ENCODE measurements at regions not wholly inside any gene's neighbourhood (a gene's known extent, or its start where the extent isn't known, plus 50 kb on each side); places are given as distances from the start of the nearest gene placed in this dataset.

GRCh38 chr12:24125280-24125679, 175.8 kb upstream of the SOX5 start:
- Histone ChIP-seq H3K27me3 (ENCODE audit: control insufficient read depth, insufficient read depth, low read length) (no peaks in the 10 kb centered on the region), H3K4me1 (ENCODE audit: control insufficient read depth, insufficient read depth, low read length) (no peaks in the 10 kb centered on the region), H3K27ac (ENCODE audit: low read depth, low read length) (no peak overlapping the region), H3K4me3 (ENCODE audit: low read length) (no peak overlapping the region), H3K36me3 (ENCODE audit: control insufficient read depth, insufficient read depth, low read length) (no peaks in the 10 kb centered on the region), H3K9ac (ENCODE audit: low read length) (no peak overlapping the region)

- Histone ChIP-seq H3K4me3 (ENCODE audit: low read length) (no peak overlapping the region), H3K27ac (ENCODE audit: low read depth, low read length) (no peak overlapping the region), H3K9ac (ENCODE audit: low read length) (no peak overlapping the region), H3K27me3 (ENCODE audit: control insufficient read depth, insufficient read depth, low read length) (no peaks in the 10 kb centered on the region), H3K36me3 (ENCODE audit: control insufficient read depth, insufficient read depth, low read length) (no peaks in the 10 kb centered on the region), H3K4me1 (ENCODE audit: control insufficient read depth, insufficient read depth, low read length) (no peaks in the 10 kb centered on the region)
Measured at GRCh38 chr12:24121911-24122310, 172.4 kb upstream of the SOX5 start.

GRCh38 chr12:24118668-24119067, 169.2 kb upstream of the SOX5 start:
- H3K9ac ChIP-seq (ENCODE audit: low read length) = no peak overlapping the region
- no peaks in the 10 kb centered on the region for H3K4me1 ChIP-seq (ENCODE audit: control insufficient read depth, insufficient read depth, low read length)
- H3K4me3 ChIP-seq (ENCODE audit: low read length) = no peak overlapping the region
- H3K27ac ChIP-seq (ENCODE audit: low read depth, low read length) = no peak overlapping the region
- H3K27me3 ChIP-seq (ENCODE audit: control insufficient read depth, insufficient read depth, low read length) = no peaks in the 10 kb centered on the region
- H3K36me3 ChIP-seq (ENCODE audit: control insufficient read depth, insufficient read depth, low read length) = no peaks in the 10 kb centered on the region

- H3K4me3 ChIP-seq (ENCODE audit: low read length) = no peak overlapping the region
- no peaks in the 10 kb centered on the region for H3K36me3 ChIP-seq (ENCODE audit: control insufficient read depth, insufficient read depth, low read length)
- H3K27ac ChIP-seq (ENCODE audit: low read depth, low read length) = no peak overlapping the region
- no peak overlapping the region for H3K9ac ChIP-seq (ENCODE audit: low read length)
- H3K4me1 ChIP-seq (ENCODE audit: control insufficient read depth, insufficient read depth, low read length) = no peaks in the 10 kb centered on the region
- no peaks in the 10 kb centered on the region for H3K27me3 ChIP-seq (ENCODE audit: control insufficient read depth, insufficient read depth, low read length)
Measured at GRCh38 chr12:24116548-24116947, 167.1 kb upstream of the SOX5 start.

- Histone ChIP-seq H3K27me3 (ENCODE audit: control insufficient read depth, insufficient read depth, low read length) (no peaks in the 10 kb centered on the region), H3K9ac (ENCODE audit: low read length) (no peak overlapping the region), H3K27ac (ENCODE audit: low read depth, low read length) (no peak overlapping the region), H3K36me3 (ENCODE audit: control insufficient read depth, insufficient read depth, low read length) (no peaks in the 10 kb centered on the region), H3K4me1 (ENCODE audit: control insufficient read depth, insufficient read depth, low read length) (no peaks in the 10 kb centered on the region), H3K4me3 (ENCODE audit: low read length) (no peak overlapping the region)
Measured at GRCh38 chr12:24113701-24114100, 164.2 kb upstream of the SOX5 start.

GRCh38 chr12:24111616-24112015, 162.1 kb upstream of the SOX5 start:
- H3K36me3 ChIP-seq (ENCODE audit: control insufficient read depth, insufficient read depth, low read length) = no peaks in the 10 kb centered on the region
- H3K4me1 ChIP-seq (ENCODE audit: control insufficient read depth, insufficient read depth, low read length) = no peaks in the 10 kb centered on the region
- H3K27ac ChIP-seq (ENCODE audit: low read depth, low read length) = no peak overlapping the region
- H3K9ac ChIP-seq (ENCODE audit: low read length) = no peak overlapping the region
- no peak overlapping the region for H3K4me3 ChIP-seq (ENCODE audit: low read length)
- H3K27me3 ChIP-seq (ENCODE audit: control insufficient read depth, insufficient read depth, low read length) = no peaks in the 10 kb centered on the region

- Histone ChIP-seq H3K4me1 (ENCODE audit: control insufficient read depth, insufficient read depth, low read length) (no peaks in the 10 kb centered on the region), H3K27ac (ENCODE audit: low read depth, low read length) (no peak overlapping the region), H3K4me3 (ENCODE audit: low read length) (no peak overlapping the region), H3K9ac (ENCODE audit: low read length) (no peak overlapping the region), H3K27me3 (ENCODE audit: control insufficient read depth, insufficient read depth, low read length) (no peaks in the 10 kb centered on the region), H3K36me3 (ENCODE audit: control insufficient read depth, insufficient read depth, low read length) (no peaks in the 10 kb centered on the region)
Measured at GRCh38 chr12:24111086-24111485, 161.6 kb upstream of the SOX5 start.

GRCh38 chr12:24109381-24110039, 160.0 kb upstream of the SOX5 start:
- H3K36me3 ChIP-seq (ENCODE audit: control insufficient read depth, insufficient read depth, low read length) = no peaks in the 10 kb centered on the region
- no peaks in the 10 kb centered on the region for H3K27me3 ChIP-seq (ENCODE audit: control insufficient read depth, insufficient read depth, low read length)
- no peak overlapping the region for H3K27ac ChIP-seq (ENCODE audit: low read depth, low read length)
- H3K4me3 ChIP-seq (ENCODE audit: low read length) = no peak overlapping the region
- H3K9ac ChIP-seq (ENCODE audit: low read length) = no peak overlapping the region
- no peaks in the 10 kb centered on the region for H3K4me1 ChIP-seq (ENCODE audit: control insufficient read depth, insufficient read depth, low read length)

- Histone ChIP-seq H3K27ac (ENCODE audit: low read depth, low read length) (no peak overlapping the region), H3K36me3 (ENCODE audit: control insufficient read depth, insufficient read depth, low read length) (no peaks in the 10 kb centered on the region), H3K4me1 (ENCODE audit: control insufficient read depth, insufficient read depth, low read length) (no peaks in the 10 kb centered on the region), H3K4me3 (ENCODE audit: low read length) (no peak overlapping the region), H3K9ac (ENCODE audit: low read length) (no peak overlapping the region), H3K27me3 (ENCODE audit: control insufficient read depth, insufficient read depth, low read length) (no peaks in the 10 kb centered on the region)
Measured at GRCh38 chr12:24102676-24103075, 153.2 kb upstream of the SOX5 start.

- Histone ChIP-seq H3K4me1 (ENCODE audit: control insufficient read depth, insufficient read depth, low read length) (no peaks in the 10 kb centered on the region), H3K27me3 (ENCODE audit: control insufficient read depth, insufficient read depth, low read length) (no peaks in the 10 kb centered on the region), H3K27ac (ENCODE audit: low read depth, low read length) (no peak overlapping the region), H3K36me3 (ENCODE audit: control insufficient read depth, insufficient read depth, low read length) (no peaks in the 10 kb centered on the region), H3K9ac (ENCODE audit: low read length) (no peak overlapping the region), H3K4me3 (ENCODE audit: low read length) (no peak overlapping the region)
Measured at GRCh38 chr12:24099576-24099975, 150.1 kb upstream of the SOX5 start.

- no peak overlapping the region for H3K27ac ChIP-seq (ENCODE audit: low read depth, low read length)
- H3K4me3 ChIP-seq (ENCODE audit: low read length) = no peak overlapping the region
- H3K27me3 ChIP-seq (ENCODE audit: control insufficient read depth, insufficient read depth, low read length) = no peaks in the 10 kb centered on the region
- H3K9ac ChIP-seq (ENCODE audit: low read length) = no peak overlapping the region
- no peaks in the 10 kb centered on the region for H3K36me3 ChIP-seq (ENCODE audit: control insufficient read depth, insufficient read depth, low read length)
- H3K4me1 ChIP-seq (ENCODE audit: control insufficient read depth, insufficient read depth, low read length) = no peaks in the 10 kb centered on the region
Measured at GRCh38 chr12:24095245-24095644, 145.8 kb upstream of the SOX5 start.

GRCh38 chr12:24089510-24089890, 140.0 kb upstream of the SOX5 start:
- H3K9ac ChIP-seq (ENCODE audit: low read length) = no peak overlapping the region
- no peaks in the 10 kb centered on the region for H3K36me3 ChIP-seq (ENCODE audit: control insufficient read depth, insufficient read depth, low read length)
- H3K27me3 ChIP-seq (ENCODE audit: control insufficient read depth, insufficient read depth, low read length) = no peaks in the 10 kb centered on the region
- H3K27ac ChIP-seq (ENCODE audit: low read depth, low read length) = no peak overlapping the region
- no peak overlapping the region for H3K4me3 ChIP-seq (ENCODE audit: low read length)
- no peaks in the 10 kb centered on the region for H3K4me1 ChIP-seq (ENCODE audit: control insufficient read depth, insufficient read depth, low read length)

- Histone ChIP-seq H3K4me1 (ENCODE audit: control insufficient read depth, insufficient read depth, low read length) (no peaks in the 10 kb centered on the region), H3K27ac (ENCODE audit: low read depth, low read length) (no peak overlapping the region)
Measured at GRCh38 chr12:24088751-24089509, 139.5 kb upstream of the SOX5 start.

More at GRCh38 chr12:24088751-24089509, 139.5 kb upstream of the SOX5 start:
- H3K36me3 ChIP-seq (ENCODE audit: control insufficient read depth, insufficient read depth, low read length) = no peaks in the 10 kb centered on the region
- no peaks in the 10 kb centered on the region for H3K27me3 ChIP-seq (ENCODE audit: control insufficient read depth, insufficient read depth, low read length)
- no peak overlapping the region for H3K9ac ChIP-seq (ENCODE audit: low read length)
- no peak overlapping the region for H3K4me3 ChIP-seq (ENCODE audit: low read length)
